ENCODE measurements at regions not wholly inside any gene's neighbourhood (a gene's known extent, or its start where the extent isn't known, plus 50 kb on each side); places are given as distances from the start of the nearest gene placed in this dataset.

DNA sequence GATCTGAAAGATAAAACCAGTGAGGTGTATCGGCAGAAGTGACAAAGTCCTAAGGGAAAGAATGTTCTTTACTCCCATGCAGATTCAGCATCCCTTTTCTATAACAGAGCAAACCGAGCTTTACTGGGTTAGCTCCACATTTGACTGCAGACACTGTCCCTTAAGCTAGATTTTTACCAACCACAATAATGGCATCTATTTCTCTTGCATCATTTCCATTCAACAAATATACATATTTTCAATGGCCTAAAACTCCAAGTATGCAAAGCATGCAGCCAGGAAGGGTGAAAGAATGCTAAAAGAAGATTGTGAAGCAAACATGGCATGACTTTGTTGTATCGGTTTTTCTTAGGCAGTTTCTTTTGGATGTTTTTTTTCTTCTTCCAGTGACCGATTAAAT, 255.4 kb downstream of the OGFRL1 start:
- Histone ChIP-seq H3K36me3 (ENCODE audit: insufficient read depth, low read length) (no peaks in the 10 kb centered on the region), H3K4me3 (ENCODE audit: low read length, poor library complexity, severe bottlenecking) (no peak overlapping the region), H3K4me1 (ENCODE audit: insufficient read depth, low read length, poor library complexity, severe bottlenecking) (no peaks in the 10 kb centered on the region), H3K79me2 (ENCODE audit: insufficient read depth, low read length) (no peaks in the 10 kb centered on the region), H3K9me2 (replicated peaks; ENCODE audit: low read depth, low read length) (no peaks in the 10 kb centered on the region), H2AFZ (ENCODE audit: low read length) (no peak overlapping the region), H4K20me1 (ENCODE audit: insufficient read depth, low read length, poor library complexity, severe bottlenecking) (no peaks in the 10 kb centered on the region), H3K9ac (ENCODE audit: low read depth, low read length, poor library complexity, severe bottlenecking) (no peak overlapping the region), H3K4me2 (ENCODE audit: low read depth, low read length, poor library complexity, severe bottlenecking) (no peak overlapping the region), H3F3A (ENCODE audit: low read depth) (no peaks in the 10 kb centered on the region), H3K27me3 (ENCODE audit: insufficient read depth, low read length, poor library complexity, severe bottlenecking) (no peaks in the 10 kb centered on the region), H3K9me3 (ENCODE audit: insufficient read depth, low read depth, low read length) (no peaks in the 10 kb centered on the region)
- no peak for TF ChIP-seq CTCF (conservative IDR thresholded peaks at IDR 0.05; ENCODE audit: low read length)
- no peak for TF ChIP-seq EZH2phosphoT487 (IDR thresholded peaks at IDR 0.05; ENCODE audit: borderline replicate concordance)

- no peaks in the 10 kb centered on the region for H3K9me2 ChIP-seq (replicated peaks; ENCODE audit: low read depth, low read length)
- no peak overlapping the region for H2AFZ ChIP-seq (ENCODE audit: low read length)
- no peaks in the 10 kb centered on the region for H3K27me3 ChIP-seq (ENCODE audit: insufficient read depth, low read length, poor library complexity, severe bottlenecking)
- H4K20me1 ChIP-seq (ENCODE audit: insufficient read depth, low read length, poor library complexity, severe bottlenecking), result no peaks in the 10 kb centered on the region
- no peak overlapping the region for H3K4me2 ChIP-seq (ENCODE audit: low read depth, low read length, poor library complexity, severe bottlenecking)
- no peaks in the 10 kb centered on the region for H3K9me3 ChIP-seq (ENCODE audit: insufficient read depth, low read depth, low read length)
- TF ChIP-seq EZH2phosphoT487 (IDR thresholded peaks at IDR 0.05; ENCODE audit: borderline replicate concordance) (no peak), CTCF (conservative IDR thresholded peaks at IDR 0.05; ENCODE audit: low read length) (no peak)
- no peaks in the 10 kb centered on the region for H3K36me3 ChIP-seq (ENCODE audit: insufficient read depth, low read length)
- H3K79me2 ChIP-seq (ENCODE audit: insufficient read depth, low read length), result no peaks in the 10 kb centered on the region
- H3F3A ChIP-seq (ENCODE audit: low read depth), result no peaks in the 10 kb centered on the region
- H3K9ac ChIP-seq (ENCODE audit: low read depth, low read length, poor library complexity, severe bottlenecking), result no peak overlapping the region
- H3K4me1 ChIP-seq (ENCODE audit: insufficient read depth, low read length, poor library complexity, severe bottlenecking), result no peaks in the 10 kb centered on the region
- no peak overlapping the region for H3K4me3 ChIP-seq (ENCODE audit: low read length, poor library complexity, severe bottlenecking)
Observed at GRCh38 chr6:71544906-71545305, 256.3 kb downstream of the OGFRL1 start.

DNA sequence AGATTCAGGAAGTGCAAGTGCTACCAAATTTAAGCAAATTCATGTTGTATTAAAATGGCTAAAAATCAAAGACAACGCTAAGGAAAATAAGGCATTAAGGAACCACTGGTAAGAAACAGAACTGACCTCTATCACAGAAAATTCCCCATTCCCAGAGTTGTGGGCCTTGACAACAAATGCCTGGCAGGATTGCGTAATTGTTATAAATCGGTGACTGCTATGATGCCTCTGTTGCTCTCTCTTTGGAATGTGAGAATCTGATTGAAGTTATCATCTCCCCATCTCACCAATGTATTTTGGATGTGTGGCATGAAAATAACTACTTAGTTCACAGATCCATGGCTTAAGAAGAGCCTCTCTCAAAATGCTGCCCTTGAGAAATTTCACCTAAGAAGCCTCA, 257.3 kb downstream of the OGFRL1 start:
- Histone ChIP-seq H3F3A (ENCODE audit: low read depth) (no peaks in the 10 kb centered on the region), H3K4me3 (ENCODE audit: low read length, poor library complexity, severe bottlenecking) (no peak overlapping the region), H3K4me2 (ENCODE audit: low read depth, low read length, poor library complexity, severe bottlenecking) (no peak overlapping the region), H3K79me2 (ENCODE audit: insufficient read depth, low read length) (no peaks in the 10 kb centered on the region), H4K20me1 (ENCODE audit: insufficient read depth, low read length, poor library complexity, severe bottlenecking) (no peaks in the 10 kb centered on the region), H3K36me3 (ENCODE audit: insufficient read depth, low read length) (no peaks in the 10 kb centered on the region), H3K9ac (ENCODE audit: low read depth, low read length, poor library complexity, severe bottlenecking) (no peak overlapping the region), H3K9me3 (ENCODE audit: insufficient read depth, low read depth, low read length) (no peaks in the 10 kb centered on the region), H2AFZ (ENCODE audit: low read length) (no peak overlapping the region), H3K4me1 (ENCODE audit: insufficient read depth, low read length, poor library complexity, severe bottlenecking) (no peaks in the 10 kb centered on the region), H3K9me2 (replicated peaks; ENCODE audit: low read depth, low read length) (no peaks in the 10 kb centered on the region), H3K27me3 (ENCODE audit: insufficient read depth, low read length, poor library complexity, severe bottlenecking) (no peaks in the 10 kb centered on the region)
- TF ChIP-seq EZH2phosphoT487 (IDR thresholded peaks at IDR 0.05; ENCODE audit: borderline replicate concordance) (no peak), CTCF (conservative IDR thresholded peaks at IDR 0.05; ENCODE audit: low read length) (no peak)

All from Loucy (cell line).